ENCODE measurements at regions not wholly inside any gene's neighbourhood (a gene's known extent, or its start where the extent isn't known, plus 50 kb on each side); places are given as distances from the start of the nearest gene placed in this dataset.

GRCh38 chr5:105806596-105806995, 1864.1 kb downstream of the EFNA5 start:
- Histone ChIP-seq H3K9me3 (no peaks in the 10 kb centered on the region), H3K4me3 (no peak overlapping the region), H3K4me1 (no peaks in the 10 kb centered on the region), H3K27me3 (no peaks in the 10 kb centered on the region), H3K27ac (no peak overlapping the region), H3K36me3 (no peaks in the 10 kb centered on the region)
- intact Hi-C loops (cut with DNase I): no loop called here
- ATAC-seq (no peak), DNase-seq (no peak)
- no peak for TF ChIP-seq CTCF (IDR thresholded peaks at IDR 0.05)

GRCh38 chr5:105803431-105803830, 1867.3 kb downstream of the EFNA5 start:
- H3K9me3 ChIP-seq: no peaks in the 10 kb centered on the region
- intact Hi-C loops (cut with DNase I): no loop called here
- no peak for ATAC-seq
- H3K4me1 ChIP-seq: no peaks in the 10 kb centered on the region
- no peaks in the 10 kb centered on the region for H3K36me3 ChIP-seq
- no peak overlapping the region for H3K4me3 ChIP-seq
- no peak for TF ChIP-seq CTCF (IDR thresholded peaks at IDR 0.05)
- no peak for DNase-seq
- H3K27ac ChIP-seq: no peak overlapping the region
- no peaks in the 10 kb centered on the region for H3K27me3 ChIP-seq

GRCh38 chr5:105794578-105794977, 1876.2 kb downstream of the EFNA5 start:
- H3K36me3 ChIP-seq: no peaks in the 10 kb centered on the region
- DNase-seq: no peak
- TF ChIP-seq CTCF (IDR thresholded peaks at IDR 0.05): no peak
- no peaks in the 10 kb centered on the region for H3K4me1 ChIP-seq
- no peak for ATAC-seq
- intact Hi-C loops (cut with DNase I): no loop called here
- H3K9me3 ChIP-seq: no peaks in the 10 kb centered on the region
- H3K27ac ChIP-seq: no peak overlapping the region
- H3K4me3 ChIP-seq: no peak overlapping the region
- no peaks in the 10 kb centered on the region for H3K27me3 ChIP-seq

GRCh38 chr5:105789246-105789645, 1881.5 kb downstream of the EFNA5 start:
- intact Hi-C loops (cut with DNase I): no loop called here
- no peak for TF ChIP-seq CTCF (IDR thresholded peaks at IDR 0.05)
- no peak for ATAC-seq

GRCh38 chr5:105783811-105784210, 1886.9 kb downstream of the EFNA5 start:
- no peak for ATAC-seq
- Histone ChIP-seq H3K9me3 (no peaks in the 10 kb centered on the region), H3K27me3 (no peaks in the 10 kb centered on the region), H3K4me1 (no peaks in the 10 kb centered on the region), H3K4me3 (no peak overlapping the region), H3K36me3 (no peaks in the 10 kb centered on the region), H3K27ac (no peak overlapping the region)
- DNase-seq: no peak
- intact Hi-C loops (cut with DNase I): no loop called here
- no peak for TF ChIP-seq CTCF (IDR thresholded peaks at IDR 0.05)

More at GRCh38 chr5:105789246-105789645, 1881.5 kb downstream of the EFNA5 start:
- Histone ChIP-seq H3K9me3 (no peaks in the 10 kb centered on the region), H3K36me3 (no peaks in the 10 kb centered on the region), H3K4me1 (no peaks in the 10 kb centered on the region), H3K27me3 (no peaks in the 10 kb centered on the region), H3K4me3 (no peak overlapping the region), H3K27ac (no peak overlapping the region)
- DNase-seq: no peak

GRCh38 chr5:105782501-105782900, 1888.2 kb downstream of the EFNA5 start:
- Histone ChIP-seq H3K36me3 (no peaks in the 10 kb centered on the region), H3K27me3 (no peaks in the 10 kb centered on the region), H3K9me3 (no peaks in the 10 kb centered on the region), H3K27ac (no peak overlapping the region), H3K4me1 (no peaks in the 10 kb centered on the region), H3K4me3 (no peak overlapping the region)
- intact Hi-C loops (cut with DNase I): no loop called here
- DNase-seq (no peak), ATAC-seq (no peak)
- TF ChIP-seq CTCF (IDR thresholded peaks at IDR 0.05): no peak
